ENCODE measurements at regions not wholly inside any gene's neighbourhood (a gene's known extent, or its start where the extent isn't known, plus 50 kb on each side); places are given as distances from the start of the nearest gene placed in this dataset.

DNA sequence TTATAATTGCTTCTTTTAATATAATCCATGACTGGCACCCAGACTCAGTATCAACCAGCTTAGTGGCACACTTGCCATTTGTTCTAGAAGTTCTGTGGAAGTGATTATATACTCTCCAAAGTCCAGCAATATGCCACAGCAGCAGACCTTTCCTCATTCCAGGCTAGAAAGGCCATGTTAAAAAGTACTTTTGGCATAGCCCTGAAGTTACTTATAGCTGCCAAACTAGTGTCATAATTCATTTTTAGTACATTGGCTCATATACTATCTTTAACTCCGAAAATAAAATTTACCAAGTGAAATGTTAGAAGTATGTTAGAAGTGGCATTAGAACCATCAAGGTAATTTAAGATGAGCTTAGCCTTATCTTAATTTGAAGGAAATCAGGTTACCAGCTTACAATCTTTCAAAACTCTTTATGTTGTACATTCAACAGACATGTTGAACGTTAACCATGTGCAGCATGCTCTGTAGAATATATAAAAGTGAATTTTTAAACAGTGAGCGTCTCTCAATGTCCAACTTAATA is 714.2 kb upstream of the LCORL start:
- no peaks in the 10 kb centered on the region for H3K27me3 ChIP-seq
- in situ Hi-C loops (cut with MboI; ENCODE audit: low sequenced_read_pairs in 4 of 4) = no loop called here
- no peak for TF ChIP-seq POLR2A (IDR thresholded peaks at IDR 0.05)
- TF ChIP-seq, protein P1, sequence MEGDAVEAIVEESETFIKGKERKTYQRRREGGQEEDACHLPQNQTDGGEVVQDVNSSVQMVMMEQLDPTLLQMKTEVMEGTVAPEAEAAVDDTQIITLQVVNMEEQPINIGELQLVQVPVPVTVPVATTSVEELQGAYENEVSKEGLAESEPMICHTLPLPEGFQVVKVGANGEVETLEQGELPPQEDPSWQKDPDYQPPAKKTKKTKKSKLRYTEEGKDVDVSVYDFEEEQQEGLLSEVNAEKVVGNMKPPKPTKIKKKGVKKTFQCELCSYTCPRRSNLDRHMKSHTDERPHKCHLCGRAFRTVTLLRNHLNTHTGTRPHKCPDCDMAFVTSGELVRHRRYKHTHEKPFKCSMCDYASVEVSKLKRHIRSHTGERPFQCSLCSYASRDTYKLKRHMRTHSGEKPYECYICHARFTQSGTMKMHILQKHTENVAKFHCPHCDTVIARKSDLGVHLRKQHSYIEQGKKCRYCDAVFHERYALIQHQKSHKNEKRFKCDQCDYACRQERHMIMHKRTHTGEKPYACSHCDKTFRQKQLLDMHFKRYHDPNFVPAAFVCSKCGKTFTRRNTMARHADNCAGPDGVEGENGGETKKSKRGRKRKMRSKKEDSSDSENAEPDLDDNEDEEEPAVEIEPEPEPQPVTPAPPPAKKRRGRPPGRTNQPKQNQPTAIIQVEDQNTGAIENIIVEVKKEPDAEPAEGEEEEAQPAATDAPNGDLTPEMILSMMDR (IDR thresholded peaks at IDR 0.05 in 4 of 5, conservative IDR thresholded peaks at IDR 0.05 in 1 of 5) = no peak
- intact Hi-C loops (cut with DNase I; ENCODE audit: low total_unique reads) = no loop called here
- H3K27ac ChIP-seq = no peak overlapping the region
- no peaks in the 10 kb centered on the region for H3K36me3 ChIP-seq
- no peaks in the 10 kb centered on the region for H3K4me1 ChIP-seq
- DNase-seq = no peak
- ATAC-seq = no peak
- no peak overlapping the region for H3K4me3 ChIP-seq
- no peaks in the 10 kb centered on the region for H3K9me3 ChIP-seq

- no peak for ATAC-seq
- no peak for TF ChIP-seq POLR2A (IDR thresholded peaks at IDR 0.05)
- TF ChIP-seq, protein P1 (IDR thresholded peaks at IDR 0.05 in 4 of 5, conservative IDR thresholded peaks at IDR 0.05 in 1 of 5) = no peak
- Histone ChIP-seq H3K4me3 (no peak overlapping the region), H3K27me3 (no peaks in the 10 kb centered on the region), H3K9me3 (no peaks in the 10 kb centered on the region), H3K4me1 (no peaks in the 10 kb centered on the region), H3K36me3 (no peaks in the 10 kb centered on the region), H3K27ac (no peak overlapping the region)
- DNase-seq = no peak
- intact Hi-C loops (cut with DNase I; ENCODE audit: low total_unique reads) (no loop called here), in situ Hi-C loops (cut with MboI; ENCODE audit: low sequenced_read_pairs in 4 of 4) (no loop called here)
These were observed 712.9 kb upstream of the LCORL start for GRCh38 chr4:18734405-18734804.

DNA sequence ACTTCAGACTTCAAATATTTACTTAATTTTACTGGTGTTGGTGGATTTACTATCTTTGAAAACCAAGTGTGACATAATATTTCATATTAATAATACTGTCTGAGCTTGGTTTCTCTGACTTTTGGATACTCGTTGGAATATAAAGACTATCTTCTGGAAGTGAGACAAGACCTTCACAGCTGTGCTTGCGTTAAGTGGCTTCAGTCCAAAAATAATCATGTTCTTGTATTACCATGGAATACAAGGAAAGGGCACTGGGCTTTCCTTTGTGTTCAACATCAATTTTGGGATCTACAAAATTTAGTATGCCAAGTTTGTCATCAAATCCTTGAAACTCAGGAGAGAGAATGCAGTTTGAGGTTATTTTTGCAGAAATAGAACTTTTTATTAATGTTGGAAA is 712.4 kb upstream of the LCORL start:
- in situ Hi-C loops (cut with MboI; ENCODE audit: low sequenced_read_pairs in 4 of 4) = no loop called here
- no peak overlapping the region for H3K4me3 ChIP-seq
- no peak for TF ChIP-seq POLR2A (IDR thresholded peaks at IDR 0.05)
- TF ChIP-seq, protein P1 (IDR thresholded peaks at IDR 0.05 in 4 of 5, conservative IDR thresholded peaks at IDR 0.05 in 1 of 5) = no peak
- H3K27ac ChIP-seq = no peak overlapping the region
- H3K9me3 ChIP-seq = no peaks in the 10 kb centered on the region
- DNase-seq = no peak
- H3K36me3 ChIP-seq = no peaks in the 10 kb centered on the region
- H3K4me1 ChIP-seq = no peaks in the 10 kb centered on the region
- intact Hi-C loops (cut with DNase I; ENCODE audit: low total_unique reads) = no loop called here
- no peaks in the 10 kb centered on the region for H3K27me3 ChIP-seq
- no peak for ATAC-seq

DNA sequence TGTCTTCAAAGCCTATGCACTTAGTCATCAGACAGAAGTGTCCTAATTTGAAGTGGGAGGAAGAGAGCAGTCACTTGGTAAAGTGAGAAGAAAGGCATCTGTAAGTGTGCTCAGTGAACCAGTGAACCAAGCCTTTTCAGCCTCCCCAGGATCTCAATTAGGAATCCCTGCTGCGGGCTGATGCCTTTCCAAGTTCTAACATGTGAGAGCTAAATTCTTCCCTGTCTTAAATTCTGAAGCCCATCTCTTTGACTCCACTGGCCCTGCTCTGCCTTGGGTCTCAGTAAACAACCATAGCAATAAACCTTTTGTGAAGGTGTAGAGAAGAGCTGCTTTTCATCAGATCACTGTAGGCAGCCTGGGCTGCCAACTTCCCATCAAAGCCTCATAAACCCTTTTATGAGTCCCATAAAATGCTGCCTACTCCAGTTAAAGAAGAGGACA is 701.2 kb upstream of the LCORL start:
- Histone ChIP-seq H3K4me1 (no peaks in the 10 kb centered on the region), H3K4me3 (no peak overlapping the region), H3K27me3 (no peaks in the 10 kb centered on the region), H3K9me3 (no peaks in the 10 kb centered on the region), H3K27ac (no peak overlapping the region), H3K36me3 (no peaks in the 10 kb centered on the region)
- in situ Hi-C loops (cut with MboI; ENCODE audit: low sequenced_read_pairs in 4 of 4) (no loop called here), intact Hi-C loops (cut with DNase I; ENCODE audit: low total_unique reads) (no loop called here)
- TF ChIP-seq POLR2A (IDR thresholded peaks at IDR 0.05) = no peak
- TF ChIP-seq, protein P1 (IDR thresholded peaks at IDR 0.05 in 4 of 5, conservative IDR thresholded peaks at IDR 0.05 in 1 of 5) = no peak
- ATAC-seq = no peak
- DNase-seq = no peak

Data from gastrocnemius medialis (tissue), 4 donors.